GM12878 (cell line): ENCODE measurements at regions not wholly inside any gene's neighbourhood (a gene's known extent, or its start where the extent isn't known, plus 50 kb on each side); places are given as distances from the start of the nearest gene placed in this dataset.

Experiments used
- ATAC-seq: fragments of 200-7000 bp; cut with Tn5 transposase; 3 replicates; pipeline ENCODE4 v1.9.1; 2020; ENCODE audit warnings: mild to moderate bottlenecking, moderate library complexity
- BruUV-seq: library from RNA; stranded (reverse); fragments of 400-500 nt; replicated peaks from 2 replicates; lab custom pipeline; 2021; lab: Mats Ljungman, UMichigan
- CTCF ChIA-PET: fragments of 300-600 bp; sonication (Branson Sonifier 250); formaldehyde crosslinking; extraction: SDS; loops from one replicate; lab custom pipeline; 2021; ENCODE audit warnings: inconsistent platforms; lab: Yijun Ruan, JAX
- POLR2A ChIA-PET: fragments of 350-600 bp; formaldehyde crosslinking; extraction: SDS; loops from one replicate; lab custom pipeline; 2021; ENCODE audit warnings: inconsistent platforms; lab: Charles Lee
- RAD21 ChIA-PET: fragments of 300-600 bp; sonication (Branson Sonifier 250); formaldehyde crosslinking; loops from one replicate; lab custom pipeline; 2023; ENCODE audit warnings: antibody characterized with exemption; ENCODE audit not compliant: unreplicated experiment; lab: Charles Lee
- SMC1A ChIA-PET: fragments of 300-600 bp; sonication (Branson Sonifier 250); formaldehyde crosslinking; loops from one replicate; lab custom pipeline; 2023; ENCODE audit not compliant: unreplicated experiment, uncharacterized antibody; lab: Charles Lee
- DNase-seq: peaks from one replicate; pipeline ENCODE4 v3.0.0-alpha.2; 2011; ENCODE audit warnings: low read depth, low spot score
- FAIRE-seq: peaks from 3 replicates; lab custom pipeline; 2011; peaks lifted over from hg19 to GRCh38; lab: Jason Lieb, UNC
- H2AFZ ChIP-seq: 2 replicates; pipeline ENCODE4 v1.6.0; 2011; ENCODE audit warnings: low read depth, low read length, control low read depth; ENCODE audit not compliant: control insufficient read depth
- H3K27ac ChIP-seq: 2 replicates; pipeline ENCODE4 v1.5.1; 2011; ENCODE audit warnings: control low read depth; ENCODE audit not compliant: control insufficient read depth, insufficient read depth
- H3K27me3 ChIP-seq, 2 experiments: replicated peaks in 1 of 2; 2 replicates each; pipeline versions ENCODE4 v1.6.0 to v1.6.1; 2011; ENCODE audit warnings: low read length in 1 of 2; ENCODE audit not compliant: control insufficient read depth in 2 of 2, insufficient read depth in 2 of 2
- H3K36me3 ChIP-seq, 2 experiments: 2 replicates each; pipeline ENCODE4 v1.5.1; 2011; ENCODE audit warnings: low read length in 1 of 2; ENCODE audit not compliant: control insufficient read depth in 2 of 2, insufficient read depth in 2 of 2
- H3K4me1 ChIP-seq: 2 replicates; pipeline ENCODE4 v1.6.1; 2011; ENCODE audit warnings: mild to moderate bottlenecking, low read length, moderate library complexity, mixed read lengths; ENCODE audit not compliant: control insufficient read depth, insufficient read depth
- H3K4me2 ChIP-seq: 2 replicates; pipeline ENCODE4 v1.6.0; 2011; ENCODE audit warnings: control low read depth; ENCODE audit not compliant: control insufficient read depth, insufficient read depth
- H3K4me3 ChIP-seq: fragments of 200-600 bp; sonication (generic); 2 replicates; pipeline ENCODE4 v1.5.1; 2016
- H3K79me2 ChIP-seq: 2 replicates; pipeline ENCODE4 v1.6.0; 2011; ENCODE audit warnings: low read length; ENCODE audit not compliant: control insufficient read depth, insufficient read depth
- H3K9ac ChIP-seq: 2 replicates; pipeline ENCODE4 v1.8.0; 2011; ENCODE audit warnings: low read length, control low read depth, mixed read lengths; ENCODE audit not compliant: control insufficient read depth, insufficient read depth
- H3K9me3 ChIP-seq: replicated peaks from 3 replicates; pipeline ENCODE4 v1.5.1; 2011; ENCODE audit warnings: mild to moderate bottlenecking, low read length; ENCODE audit not compliant: control insufficient read depth, insufficient read depth
- H4K20me1 ChIP-seq: 2 replicates; pipeline ENCODE4 v1.6.0; 2011; ENCODE audit not compliant: control insufficient read depth, insufficient read depth
- ASH2L ChIP-seq: fragments of 300-600, 200-600 bp; sonication (generic); IDR thresholded peaks from 2 replicates; pipeline ENCODE4 v1.6.1; 2017; ENCODE audit warnings: low read depth, mild to moderate bottlenecking, borderline replicate concordance
- FOS ChIP-seq: IDR thresholded peaks from 3 replicates; pipeline ENCODE4 v1.6.1; 2011; ENCODE audit warnings: borderline replicate concordance; ENCODE audit not compliant: insufficient read length; ENCODE audit errors: extremely low read depth
- IRF3 ChIP-seq: fragments of 450-650 bp; IDR thresholded peaks from 2 replicates; pipeline ENCODE4 v1.6.1; 2014; ENCODE audit warnings: mild to moderate bottlenecking
- MAX ChIP-seq: IDR thresholded peaks from 2 replicates; pipeline ENCODE4 v1.6.1; 2012; ENCODE audit warnings: low read depth, low read length, improper control_type of control experiment
- MEF2A ChIP-seq: IDR thresholded peaks from 2 replicates; pipeline ENCODE4 v1.6.1; 2011; ENCODE audit warnings: low read depth, mild to moderate bottlenecking, low read length, moderate library complexity; ENCODE audit not compliant: insufficient read depth
- MEF2B ChIP-seq: fragments of 450-650 bp; IDR thresholded peaks from 2 replicates; pipeline ENCODE4 v1.6.1; 2018; ENCODE audit warnings: mild to moderate bottlenecking, moderate library complexity; ENCODE audit not compliant: partially characterized antibody, poor library complexity, severe bottlenecking
- NR2C2 ChIP-seq: IDR thresholded peaks from 2 replicates; pipeline ENCODE4 v1.6.1; 2011; ENCODE audit warnings: borderline replicate concordance, low read depth; ENCODE audit not compliant: control insufficient read depth, insufficient read length
- NRF1 ChIP-seq: conservative IDR thresholded peaks from 2 replicates; pipeline ENCODE4 v1.6.1; 2011; ENCODE audit warnings: mild to moderate bottlenecking, low read depth, low read length, improper control_type of control experiment
- PBX3 ChIP-seq: IDR thresholded peaks from 2 replicates; pipeline ENCODE4 v1.6.1; 2011; ENCODE audit warnings: mild to moderate bottlenecking, low read depth, low read length, moderate library complexity; ENCODE audit not compliant: insufficient replicate concordance
- RELB ChIP-seq: fragments of 450-650 bp; IDR thresholded peaks from 2 replicates; pipeline ENCODE4 v1.6.1; 2017; ENCODE audit warnings: low read depth, mild to moderate bottlenecking, moderate library complexity
- SMARCA5 ChIP-seq: fragments of 450-650 bp; IDR thresholded peaks from 2 replicates; pipeline ENCODE4 v1.6.1; 2017; ENCODE audit warnings: mild to moderate bottlenecking
- SREBF2 ChIP-seq: IDR thresholded peaks from 2 replicates; pipeline ENCODE4 v1.6.1; 2012; ENCODE audit warnings: mild to moderate bottlenecking, low read length
- STAT1 ChIP-seq: fragments of 450-650 bp; conservative IDR thresholded peaks from 2 replicates; pipeline ENCODE4 v1.6.1; 2014; ENCODE audit warnings: antibody characterized with exemption, mild to moderate bottlenecking
- TARDBP ChIP-seq: IDR thresholded peaks from 2 replicates; pipeline ENCODE4 v1.6.1; 2016; ENCODE audit warnings: borderline replicate concordance
- TCF12 ChIP-seq: IDR thresholded peaks from 2 replicates; pipeline ENCODE4 v1.6.1; 2011; ENCODE audit warnings: low read depth, mild to moderate bottlenecking, low read length
- WGBS: methylation state at CpG from one replicate; pipeline ENCODE4 v1.1.6; 2016; ENCODE audit warnings: low lambda C conversion rate; ENCODE audit not compliant: insufficient replicate concordance, insufficient coverage; ENCODE audit errors: missing lambda C conversion rate; 5-methylcytosine and 5-hydroxymethylcytosine counted together
- in situ Hi-C: fragments of 300-500 bp; cut with MboI; formaldehyde crosslinking; loops from 9 replicates; pipeline ENCODE4 v1.14.3; 2018; ENCODE audit warnings: mixed read lengths
- intact Hi-C: fragments of 100-400 bp; cut with micrococcal nuclease; formaldehyde crosslinking; loops from one replicate; pipeline ENCODE4 v1.14.2; 2022; ENCODE audit not compliant: unreplicated experiment

- TF ChIP-seq MEF2A, result no peak
These were observed 122.3 kb upstream of the GPC6 start (continued) for GRCh38 chr13:93104270-93104669.

- no peak for TF ChIP-seq TCF12
- no peak for TF ChIP-seq SREBF2
- TF ChIP-seq STAT1, result no peak
- no peak for TF ChIP-seq MAX
- TF ChIP-seq RELB, result no peak
- no peak for TF ChIP-seq MEF2B
- no peak for TF ChIP-seq IRF3
- TF ChIP-seq SMARCA5, result no peak
- TF ChIP-seq NRF1, result no peak
- TF ChIP-seq FOS, result no peak
- no peak for TF ChIP-seq TARDBP
- no peak for TF ChIP-seq PBX3
- no peak for TF ChIP-seq NR2C2
- TF ChIP-seq ASH2L, result no peak
- no TSS peak for BruUV-seq
These were observed 118.5 kb upstream of the GPC6 start for GRCh38 chr13:93108111-93108601.

More at GRCh38 chr13:93108111-93108601, 118.5 kb upstream of the GPC6 start:
- no peaks in the 10 kb centered on the region for H3K27me3 ChIP-seq
- no peak overlapping the region for H3K9ac ChIP-seq
- H2AFZ ChIP-seq, result no peak overlapping the region
- H3K79me2 ChIP-seq, result no peaks in the 10 kb centered on the region
- no peaks in the 10 kb centered on the region for H3K36me3 ChIP-seq
- no peaks in the 10 kb centered on the region for H4K20me1 ChIP-seq
- DNase-seq, result no peak
- CTCF ChIA-PET, result no interaction called here
- no peak for FAIRE-seq
- in situ Hi-C loops (no loop called here), intact Hi-C loops (no loop called here)
- SMC1A ChIA-PET, result no interaction called here
- RAD21 ChIA-PET, result no interaction called here
- ATAC-seq, result no peak
- POLR2A ChIA-PET, result no interaction called here
- no peak overlapping the region for H3K4me2 ChIP-seq
- H3K4me1 ChIP-seq, result no peaks in the 10 kb centered on the region
- 0% methylated on average over 4 of the region's 4 CpGs for WGBS
- no peak overlapping the region for H3K4me3 ChIP-seq
- H3K9me3 ChIP-seq, result no peaks in the 10 kb centered on the region
- no peak overlapping the region for H3K27ac ChIP-seq
